ENCODE measurements at regions not wholly inside any gene's neighbourhood (a gene's known extent, or its start where the extent isn't known, plus 50 kb on each side); places are given as distances from the start of the nearest gene placed in this dataset.

DNA sequence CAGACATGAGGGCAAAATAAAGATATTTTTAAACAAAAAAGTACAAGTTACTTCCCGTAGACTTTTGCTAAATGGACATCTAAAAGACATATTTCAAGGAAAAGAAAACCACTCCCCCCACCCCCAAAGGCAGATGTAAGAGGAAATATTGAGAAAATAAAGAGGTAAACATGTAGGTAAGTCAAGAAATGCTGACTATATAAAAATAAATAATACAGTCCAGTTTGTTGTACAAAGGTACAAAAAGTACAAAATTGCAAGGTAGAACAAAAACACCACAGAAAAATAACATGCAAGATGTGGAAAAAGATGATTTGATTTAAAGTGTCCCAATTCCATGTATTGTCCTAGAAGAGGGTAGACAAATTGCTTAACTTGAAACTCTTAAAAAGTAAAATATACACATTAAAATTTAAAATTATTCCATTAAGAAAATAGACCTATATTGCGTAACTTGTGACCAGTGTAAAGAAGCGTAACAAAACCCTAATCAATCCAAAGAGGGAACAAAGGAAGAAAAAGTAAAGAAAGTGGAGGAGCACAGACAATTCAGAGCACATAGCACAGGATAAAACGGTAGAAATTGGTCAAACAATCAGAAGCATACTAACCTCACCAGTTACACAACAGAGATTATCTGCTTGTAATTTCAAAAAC, 58.4 kb upstream of the FAM216B start:
- intact Hi-C loops (cut with DNase I; ENCODE audit: low total_unique reads), result no loop called here
- DNase-seq, result no peak
- Histone ChIP-seq H3K9me3 (no peaks in the 10 kb centered on the region), H3K4me3 (no peak overlapping the region), H3K36me3 (no peaks in the 10 kb centered on the region), H3K27ac (no peak overlapping the region), H3K4me1 (no peaks in the 10 kb centered on the region), H3K27me3 (no peaks in the 10 kb centered on the region)
- ATAC-seq, result no peak
- TF ChIP-seq POLR2A (IDR thresholded peaks at IDR 0.05), result no peak
- TF ChIP-seq, protein P1, sequence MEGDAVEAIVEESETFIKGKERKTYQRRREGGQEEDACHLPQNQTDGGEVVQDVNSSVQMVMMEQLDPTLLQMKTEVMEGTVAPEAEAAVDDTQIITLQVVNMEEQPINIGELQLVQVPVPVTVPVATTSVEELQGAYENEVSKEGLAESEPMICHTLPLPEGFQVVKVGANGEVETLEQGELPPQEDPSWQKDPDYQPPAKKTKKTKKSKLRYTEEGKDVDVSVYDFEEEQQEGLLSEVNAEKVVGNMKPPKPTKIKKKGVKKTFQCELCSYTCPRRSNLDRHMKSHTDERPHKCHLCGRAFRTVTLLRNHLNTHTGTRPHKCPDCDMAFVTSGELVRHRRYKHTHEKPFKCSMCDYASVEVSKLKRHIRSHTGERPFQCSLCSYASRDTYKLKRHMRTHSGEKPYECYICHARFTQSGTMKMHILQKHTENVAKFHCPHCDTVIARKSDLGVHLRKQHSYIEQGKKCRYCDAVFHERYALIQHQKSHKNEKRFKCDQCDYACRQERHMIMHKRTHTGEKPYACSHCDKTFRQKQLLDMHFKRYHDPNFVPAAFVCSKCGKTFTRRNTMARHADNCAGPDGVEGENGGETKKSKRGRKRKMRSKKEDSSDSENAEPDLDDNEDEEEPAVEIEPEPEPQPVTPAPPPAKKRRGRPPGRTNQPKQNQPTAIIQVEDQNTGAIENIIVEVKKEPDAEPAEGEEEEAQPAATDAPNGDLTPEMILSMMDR (IDR thresholded peaks at IDR 0.05 in 4 of 5, conservative IDR thresholded peaks at IDR 0.05 in 1 of 5), result no peak
- in situ Hi-C loops (cut with MboI; ENCODE audit: low sequenced_read_pairs in 4 of 4), result no loop called here

DNA sequence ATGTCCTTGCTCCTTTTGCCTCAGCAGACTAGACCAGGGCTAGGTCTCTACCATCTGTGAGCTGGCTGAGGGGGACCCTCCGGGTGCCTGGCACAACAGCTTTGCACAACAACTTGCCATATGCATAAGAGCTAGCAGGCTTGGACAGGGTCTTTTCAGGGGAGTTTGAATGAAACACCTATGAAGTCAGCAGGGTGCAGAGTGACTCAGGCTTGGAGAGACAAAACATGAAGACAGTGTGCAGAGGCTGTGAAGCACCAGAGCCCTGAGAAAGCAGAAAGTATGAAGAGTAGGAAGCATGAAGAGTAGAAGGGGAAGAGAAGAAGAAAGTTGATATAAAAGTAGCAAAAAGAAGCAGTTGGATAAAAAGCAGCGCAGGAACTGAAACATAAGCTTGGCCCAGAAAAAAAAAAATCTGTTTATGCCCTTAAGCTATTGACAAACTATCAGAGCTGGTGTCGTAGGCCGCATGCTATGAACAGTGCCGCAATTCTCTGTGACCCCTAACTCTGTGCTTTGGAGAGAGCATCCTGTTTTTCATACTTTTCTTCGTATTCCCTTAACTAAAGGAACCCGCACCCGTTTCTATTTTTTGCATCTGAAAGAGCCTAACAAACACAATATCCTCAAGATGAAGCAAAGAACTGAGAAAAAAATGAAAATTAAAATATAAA, 52.7 kb upstream of the FAM216B start:
- DNase-seq (no peak), ATAC-seq (no peak)
- H3K4me3 ChIP-seq, result no peak overlapping the region
- intact Hi-C loops (cut with DNase I; ENCODE audit: low total_unique reads) (no loop called here), in situ Hi-C loops (cut with MboI; ENCODE audit: low sequenced_read_pairs in 4 of 4) (no loop called here)
- TF ChIP-seq, protein P1 (IDR thresholded peaks at IDR 0.05 in 4 of 5, conservative IDR thresholded peaks at IDR 0.05 in 1 of 5), result no peak
- TF ChIP-seq POLR2A (IDR thresholded peaks at IDR 0.05), result no peak
- H3K27me3 ChIP-seq, result no peaks in the 10 kb centered on the region
- no peaks in the 10 kb centered on the region for H3K36me3 ChIP-seq
- H3K27ac ChIP-seq, result no peak overlapping the region
- no peaks in the 10 kb centered on the region for H3K4me1 ChIP-seq
- no peaks in the 10 kb centered on the region for H3K9me3 ChIP-seq

DNA sequence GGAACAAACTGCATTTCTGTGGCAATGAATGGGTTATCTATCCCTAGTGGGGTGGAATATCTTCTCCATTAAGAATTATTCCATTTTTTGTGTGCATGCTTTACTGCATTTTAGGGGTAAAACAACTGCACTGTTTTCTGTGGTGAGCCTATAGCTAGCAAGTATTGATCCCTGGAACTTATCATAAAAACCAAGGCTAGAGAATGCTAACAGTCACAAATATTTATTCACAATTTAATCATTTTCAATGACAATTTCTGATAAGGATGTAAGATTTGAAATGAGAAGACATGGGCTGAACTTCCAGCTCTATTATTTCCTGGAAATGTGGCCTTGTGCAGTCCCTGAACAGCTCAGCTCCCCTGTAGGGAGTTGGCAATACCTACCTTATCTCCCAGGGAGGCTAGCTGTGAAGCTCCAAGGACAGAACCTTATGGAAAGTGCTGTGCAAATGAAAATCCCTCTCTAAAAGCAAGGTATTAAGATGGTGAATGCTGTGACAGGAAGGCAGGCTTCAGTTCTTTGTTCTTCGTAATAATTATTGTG, 51.5 kb upstream of the FAM216B start:
- intact Hi-C loops (cut with DNase I; ENCODE audit: low total_unique reads), result no loop called here
- Histone ChIP-seq H3K4me1 (no peaks in the 10 kb centered on the region), H3K27ac (no peak overlapping the region), H3K27me3 (no peaks in the 10 kb centered on the region), H3K36me3 (no peaks in the 10 kb centered on the region), H3K9me3 (no peaks in the 10 kb centered on the region), H3K4me3 (no peak overlapping the region)
- in situ Hi-C loops (cut with MboI; ENCODE audit: low sequenced_read_pairs in 4 of 4), result no loop called here
- ATAC-seq (no peak), DNase-seq (no peak)
- no peak for TF ChIP-seq POLR2A (IDR thresholded peaks at IDR 0.05)
- TF ChIP-seq, protein P1 (IDR thresholded peaks at IDR 0.05 in 4 of 5, conservative IDR thresholded peaks at IDR 0.05 in 1 of 5), result no peak

Measured in gastrocnemius medialis (tissue), 4 donors.